Thyroid gland (tissue), 4 donors: ENCODE measurements at regions not wholly inside any gene's neighbourhood (a gene's known extent, or its start where the extent isn't known, plus 50 kb on each side); places are given as distances from the start of the nearest gene placed in this dataset.

Source experiments
- DNase-seq, 2 donors: peaks; one replicate each; pipeline ENCODE4 v3.0.0-alpha.2; 2019
- H3K27ac ChIP-seq, 3 donors: fragments of 200-600 bp; sonication (generic); 1 replicate in 2 of 3; 2 replicates in 1 of 3; pipeline ENCODE4 v1.5.1; 2016 to 2019; ENCODE audit warnings: mild to moderate bottlenecking in 1 of 3, moderate library complexity in 1 of 3
- H3K27me3 ChIP-seq: fragments of 200-600 bp; sonication (generic); one replicate; pipeline ENCODE4 v1.5.1; 2019
- H3K36me3 ChIP-seq, 2 donors: fragments of 200-600 bp; sonication (generic); one replicate each; pipeline ENCODE4 v1.5.1; 2016 to 2019
- H3K4me1 ChIP-seq, 2 donors: fragments of 200-600 bp; sonication (generic); one replicate each; pipeline ENCODE4 v1.5.1; 2017 to 2019
- H3K4me3 ChIP-seq, 3 donors: fragments of 200-600 bp; sonication (generic); replicated peaks in 1 of 3; 1 replicate in 2 of 3; 2 replicates in 1 of 3; pipeline ENCODE4 v1.5.1; 2016; ENCODE audit warnings: mild to moderate bottlenecking in 1 of 3
- H3K9me3 ChIP-seq: fragments of 200-600 bp; sonication (generic); one replicate; pipeline ENCODE4 v1.5.1; 2017
- CTCF ChIP-seq, 6 experiments: fragments of 200-600 bp in 3 of 6; fragments of 450-650 bp in 3 of 6; sonication (generic) in 3 of 6; IDR thresholded peaks; one replicate each; pipeline ENCODE4 v1.5.1; 2016 to 2019; ENCODE audit warnings: antibody characterized with exemption in 6 of 6, mild to moderate bottlenecking in 2 of 6, inconsistent platforms in 1 of 6, moderate library complexity in 1 of 6
- POLR2A ChIP-seq, 2 donors: fragments of 450-650 bp; IDR thresholded peaks; one replicate each; pipeline ENCODE4 v1.6.1; 2017; ENCODE audit warnings: antibody characterized with exemption in 2 of 2, mild to moderate bottlenecking in 2 of 2, moderate library complexity in 1 of 2
- WGBS, 2 donors: methylation state at CpG; one replicate each; pipeline ENCODE4 v1.1.5; 2017; 5-methylcytosine and 5-hydroxymethylcytosine counted together
- intact Hi-C: fragments of 100-400 bp; cut with DNase I; formaldehyde crosslinking; loops from one replicate; pipeline ENCODE4 v1.15.1; 2023

- no peak for TF ChIP-seq CTCF (IDR thresholded peaks at IDR 0.05)
- no peak for TF ChIP-seq POLR2A (IDR thresholded peaks at IDR 0.05)
- no peaks in the 10 kb centered on the region for H3K36me3 ChIP-seq
- no peak overlapping the region for H3K27ac ChIP-seq
- H3K9me3 ChIP-seq = no peaks in the 10 kb centered on the region
- intact Hi-C loops = no loop called here
- H3K27me3 ChIP-seq = no peaks in the 10 kb centered on the region
- no peaks in the 10 kb centered on the region for H3K4me1 ChIP-seq
- H3K4me3 ChIP-seq = no peak overlapping the region
- DNase-seq = no peak
Observed at GRCh38 chr20:23198815-23199214, 112.7 kb upstream of the CD93 start.

GRCh38 chr20:23197836-23198235, 111.7 kb upstream of the CD93 start:
- intact Hi-C loops = no loop called here
- WGBS, 2 donors = 82 to 87% methylated on average over 4 of the region's 4 CpGs
- TF ChIP-seq POLR2A (IDR thresholded peaks at IDR 0.05) (no peak), CTCF (IDR thresholded peaks at IDR 0.05) (no peak)

GRCh38 chr20:23195636-23196035, 109.5 kb upstream of the CD93 start:
- WGBS, 2 donors = 71% methylated on average over 1 of the region's 1 CpG
- no peaks in the 10 kb centered on the region for H3K4me1 ChIP-seq
- no peak for DNase-seq
- no peak overlapping the region for H3K4me3 ChIP-seq
- H3K36me3 ChIP-seq = no peaks in the 10 kb centered on the region
- intact Hi-C loops = no loop called here
- H3K27ac ChIP-seq = no peak overlapping the region
- no peaks in the 10 kb centered on the region for H3K27me3 ChIP-seq
- TF ChIP-seq POLR2A (IDR thresholded peaks at IDR 0.05) = no peak
- no peak for TF ChIP-seq CTCF (IDR thresholded peaks at IDR 0.05)
- no peaks in the 10 kb centered on the region for H3K9me3 ChIP-seq

More at GRCh38 chr20:23197836-23198235, 111.7 kb upstream of the CD93 start:
- no peak overlapping the region for H3K27ac ChIP-seq
- H3K4me1 ChIP-seq = no peaks in the 10 kb centered on the region
- H3K9me3 ChIP-seq = no peaks in the 10 kb centered on the region
- no peak overlapping the region for H3K4me3 ChIP-seq
- no peaks in the 10 kb centered on the region for H3K27me3 ChIP-seq
- DNase-seq = no peak
- no peaks in the 10 kb centered on the region for H3K36me3 ChIP-seq

- intact Hi-C loops = no loop called here
- Histone ChIP-seq H3K4me3 (no peak overlapping the region), H3K36me3 (no peaks in the 10 kb centered on the region), H3K27ac (no peak overlapping the region), H3K27me3 (no peaks in the 10 kb centered on the region), H3K9me3 (no peaks in the 10 kb centered on the region), H3K4me1 (no peaks in the 10 kb centered on the region)
- DNase-seq = no peak
- TF ChIP-seq CTCF (IDR thresholded peaks at IDR 0.05) (no peak), POLR2A (IDR thresholded peaks at IDR 0.05) (no peak)
- 65 to 68% methylated on average over 5 of the region's 5 CpGs for WGBS, 2 donors
Observed at GRCh38 chr20:23193801-23194384, 107.8 kb upstream of the CD93 start.

- Histone ChIP-seq H3K27me3 (no peaks in the 10 kb centered on the region), H3K27ac (no peak overlapping the region), H3K4me3 (no peak overlapping the region), H3K9me3 (no peaks in the 10 kb centered on the region), H3K4me1 (peaks cover 0 to 6% of the 10 kb centered on the region in 2 donors), H3K36me3 (no peaks in the 10 kb centered on the region)
- no peak for DNase-seq
- 96 to 97% methylated on average over 3 of the region's 3 CpGs for WGBS, 2 donors
- TF ChIP-seq CTCF (IDR thresholded peaks at IDR 0.05) (no peak), POLR2A (IDR thresholded peaks at IDR 0.05) (no peak)
- intact Hi-C loops = no loop called here
Observed at GRCh38 chr20:23192469-23192868, 106.3 kb upstream of the CD93 start.
